ENCODE measurements at regions not wholly inside any gene's neighbourhood (a gene's known extent, or its start where the extent isn't known, plus 50 kb on each side); places are given as distances from the start of the nearest gene placed in this dataset.

GRCh38 chr7:54336800-54337199 is 205.4 kb upstream of the VSTM2A start:
- TF ChIP-seq CTCF (conservative IDR thresholded peaks at IDR 0.05) (no peak), EZH2 (IDR thresholded peaks at IDR 0.05; ENCODE audit: low read depth) (no peak)
